ENCODE measurements at regions not wholly inside any gene's neighbourhood (a gene's known extent, or its start where the extent isn't known, plus 50 kb on each side); places are given as distances from the start of the nearest gene placed in this dataset.

- TF ChIP-seq CTCF (IDR thresholded peaks at IDR 0.05), result no peak
- no peak for TF ChIP-seq POLR2A (IDR thresholded peaks at IDR 0.05)
These were observed 249.8 kb downstream of the ANTXR2 start for GRCh38 chr4:79823148-79823763.

All from thyroid gland (tissue), 4 donors.